Pancreas (tissue), 10 donors: ENCODE measurements at regions not wholly inside any gene's neighbourhood (a gene's known extent, or its start where the extent isn't known, plus 50 kb on each side); places are given as distances from the start of the nearest gene placed in this dataset.

Source experiments
- ATAC-seq, 4 donors: fragments of 200-7000 bp; cut with Tn5 transposase; one replicate each; pipeline versions ENCODE4 v1.8.0 to v1.9.1; 2020; ENCODE audit warnings: mild to moderate bottlenecking in 4 of 4, moderate library complexity in 4 of 4
- DNase-seq, 6 donors: peaks; one replicate each; pipeline ENCODE4 v3.0.0-alpha.2; 2020
- FAIRE-seq: peaks from 2 replicates; lab custom pipeline; 2012; peaks lifted over from hg19 to GRCh38; lab: Jason Lieb, UNC
- H3K27ac ChIP-seq, 4 donors: fragments of 200-600 bp; sonication (generic); 1 replicate in 3 of 4; 2 replicates in 1 of 4; pipeline versions ENCODE4 v1.5.0 to v1.8.0; 2020
- H3K27me3 ChIP-seq, 4 donors: fragments of 200-600 bp; one replicate each; pipeline ENCODE4 v1.8.0; 2021
- H3K36me3 ChIP-seq, 3 donors: fragments of 200-600 bp; sonication (generic) in 1 of 3; one replicate each; pipeline versions ENCODE4 v1.5.0 to v1.8.0; 2020 to 2021
- H3K4me1 ChIP-seq, 3 donors: fragments of 200-600 bp; one replicate each; pipeline ENCODE4 v1.8.0; 2021
- H3K4me3 ChIP-seq, 4 donors: fragments of 200-600 bp; sonication (generic) in 2 of 4; one replicate each; pipeline versions ENCODE4 v1.5.0 to v1.8.0; 2020 to 2021
- H3K9me3 ChIP-seq, 4 donors: fragments of 200-600 bp; one replicate each; pipeline ENCODE4 v1.8.0; 2021
- WGBS, 2 donors: extraction: QIAGEN DNeasy Blood & Tissue Kit; methylation state at CpG; one replicate each; pipeline ENCODE4 v1.1.7; 2013; 5-methylcytosine and 5-hydroxymethylcytosine counted together
- intact Hi-C, 3 donors: fragments of 100-400 bp; cut with DNase I; formaldehyde crosslinking; loops; one replicate each; pipeline versions ENCODE4 v1.11.1 to v1.14.2; 2022
- TF ChIP-seq, protein P1 (sequence below), 4 donors: fragments of 200-600 bp; sonication (generic) in 3 of 4; IDR thresholded peaks; one replicate each; pipeline versions ENCODE4 v1.5.0 to v1.8.0; 2021; ENCODE audit warnings: antibody characterized with exemption in 4 of 4
- donor health status: healthy with polysubstance abuse.
- donor health status: DM: no; HTN: no; CAD: no; lungs with moderate emphysema.
- donor health status: DM: no; HTN: no; CAD: no.
- donor health status: control.
- donor health status: control.
- donor health status: Bipolar disorder and iron deficiency.
- donor health status: DM: yes; HTN: yes; CAD: no.
- donor health status: DM: no; HTN: no; CAD: no.
- donor health status: DM: no; HTN: no; CAD: no.
- donor health status: DM: yes; HTN: yes; CAD: no.

DNA sequence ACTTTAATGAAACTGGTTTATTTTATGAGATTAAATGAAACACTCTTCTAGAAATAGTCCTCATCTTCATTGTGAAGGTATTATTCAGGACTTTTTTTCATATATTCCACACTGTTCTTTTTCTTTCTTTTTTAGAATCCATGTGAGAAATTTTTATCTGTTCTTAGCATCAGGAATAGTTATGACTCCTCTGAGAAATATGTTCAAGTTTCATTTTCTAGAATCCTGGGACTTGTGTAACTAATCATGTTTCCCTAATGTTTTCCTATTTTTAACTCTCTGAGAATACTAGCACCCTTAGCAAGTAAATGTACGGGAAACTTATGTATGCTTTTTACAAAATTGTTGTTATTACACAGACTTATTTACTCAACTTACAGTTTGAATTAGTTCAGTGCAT, 407.8 kb downstream of the CBLN4 start:
- no peak for FAIRE-seq
- TF ChIP-seq, protein P1, sequence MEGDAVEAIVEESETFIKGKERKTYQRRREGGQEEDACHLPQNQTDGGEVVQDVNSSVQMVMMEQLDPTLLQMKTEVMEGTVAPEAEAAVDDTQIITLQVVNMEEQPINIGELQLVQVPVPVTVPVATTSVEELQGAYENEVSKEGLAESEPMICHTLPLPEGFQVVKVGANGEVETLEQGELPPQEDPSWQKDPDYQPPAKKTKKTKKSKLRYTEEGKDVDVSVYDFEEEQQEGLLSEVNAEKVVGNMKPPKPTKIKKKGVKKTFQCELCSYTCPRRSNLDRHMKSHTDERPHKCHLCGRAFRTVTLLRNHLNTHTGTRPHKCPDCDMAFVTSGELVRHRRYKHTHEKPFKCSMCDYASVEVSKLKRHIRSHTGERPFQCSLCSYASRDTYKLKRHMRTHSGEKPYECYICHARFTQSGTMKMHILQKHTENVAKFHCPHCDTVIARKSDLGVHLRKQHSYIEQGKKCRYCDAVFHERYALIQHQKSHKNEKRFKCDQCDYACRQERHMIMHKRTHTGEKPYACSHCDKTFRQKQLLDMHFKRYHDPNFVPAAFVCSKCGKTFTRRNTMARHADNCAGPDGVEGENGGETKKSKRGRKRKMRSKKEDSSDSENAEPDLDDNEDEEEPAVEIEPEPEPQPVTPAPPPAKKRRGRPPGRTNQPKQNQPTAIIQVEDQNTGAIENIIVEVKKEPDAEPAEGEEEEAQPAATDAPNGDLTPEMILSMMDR (IDR thresholded peaks at IDR 0.05): no peak
- no peak overlapping the region for H3K27ac ChIP-seq
- no peaks in the 10 kb centered on the region for H3K36me3 ChIP-seq
- no peaks in the 10 kb centered on the region for H3K4me1 ChIP-seq
- ATAC-seq: no peak
- DNase-seq: no peak
- peaks cover 0 to 4% (median 0%) of the 10 kb centered on the region in 4 donors for H3K27me3 ChIP-seq
- no peaks in the 10 kb centered on the region for H3K9me3 ChIP-seq
- H3K4me3 ChIP-seq: no peak overlapping the region
- 66 to 79% methylated on average over 1 of the region's 1 CpG for WGBS, 2 donors
- intact Hi-C loops: no loop called here

DNA sequence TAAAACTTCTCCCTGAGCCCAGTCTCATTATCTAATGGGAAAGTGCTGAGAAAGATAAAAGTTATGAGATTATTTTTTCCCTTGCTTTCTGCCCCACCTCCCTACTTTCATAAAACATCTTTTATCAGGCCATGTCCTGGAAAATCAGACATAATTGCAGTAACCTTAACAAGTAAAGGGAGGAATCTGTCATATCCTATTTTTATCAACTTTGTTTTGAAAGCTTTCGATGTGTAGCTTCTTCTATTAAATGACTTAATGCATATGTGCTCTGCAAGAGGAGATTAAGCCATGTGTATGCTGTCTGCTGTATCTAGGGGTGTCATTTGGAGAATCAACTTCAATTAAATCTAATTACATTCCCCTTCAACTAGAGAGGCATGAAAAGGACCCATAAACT, 408.9 kb downstream of the CBLN4 start:
- H3K27ac ChIP-seq: no peak overlapping the region
- no peak overlapping the region for H3K4me3 ChIP-seq
- no peaks in the 10 kb centered on the region for H3K36me3 ChIP-seq
- 68 to 78% methylated on average over 1 of the region's 1 CpG for WGBS, 2 donors
- DNase-seq (no peak), FAIRE-seq (no peak), ATAC-seq (no peak)
- H3K4me1 ChIP-seq: no peaks in the 10 kb centered on the region
- TF ChIP-seq, protein P1 (IDR thresholded peaks at IDR 0.05): no peak
- peaks cover 0 to 4% (median 0%) of the 10 kb centered on the region in 4 donors for H3K27me3 ChIP-seq
- no peaks in the 10 kb centered on the region for H3K9me3 ChIP-seq
- intact Hi-C loops: no loop called here

DNA sequence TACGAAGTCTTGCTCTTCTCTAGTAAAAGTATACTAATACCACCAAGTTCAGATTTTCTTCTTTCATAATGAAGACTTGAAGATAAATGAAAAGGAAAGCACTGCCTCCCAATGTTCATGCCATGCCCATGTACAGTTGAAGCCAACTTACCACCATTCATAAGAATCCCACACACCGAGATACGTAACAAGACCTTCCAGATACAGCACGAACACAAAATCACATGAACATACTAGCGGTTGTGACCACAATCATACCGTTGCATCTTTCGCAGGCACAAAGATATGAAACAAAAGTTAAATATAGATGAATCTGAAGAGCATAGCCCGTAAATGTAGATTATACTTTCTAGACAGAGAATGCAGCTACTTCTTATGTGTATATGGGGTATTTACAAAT, 412.5 kb downstream of the CBLN4 start:
- peaks cover 0 to 4% (median 0%) of the 10 kb centered on the region in 4 donors for H3K27me3 ChIP-seq
- WGBS, 2 donors: 76 to 87% methylated on average over 8 of the region's 8 CpGs
- H3K4me3 ChIP-seq: no peak overlapping the region
- H3K27ac ChIP-seq: no peak overlapping the region
- H3K36me3 ChIP-seq: no peaks in the 10 kb centered on the region
- H3K4me1 ChIP-seq: no peaks in the 10 kb centered on the region
- H3K9me3 ChIP-seq: no peaks in the 10 kb centered on the region
- ATAC-seq (no peak), FAIRE-seq (no peak), DNase-seq (no peak)
- intact Hi-C loops: no loop called here
- TF ChIP-seq, protein P1 (IDR thresholded peaks at IDR 0.05): no peak

DNA sequence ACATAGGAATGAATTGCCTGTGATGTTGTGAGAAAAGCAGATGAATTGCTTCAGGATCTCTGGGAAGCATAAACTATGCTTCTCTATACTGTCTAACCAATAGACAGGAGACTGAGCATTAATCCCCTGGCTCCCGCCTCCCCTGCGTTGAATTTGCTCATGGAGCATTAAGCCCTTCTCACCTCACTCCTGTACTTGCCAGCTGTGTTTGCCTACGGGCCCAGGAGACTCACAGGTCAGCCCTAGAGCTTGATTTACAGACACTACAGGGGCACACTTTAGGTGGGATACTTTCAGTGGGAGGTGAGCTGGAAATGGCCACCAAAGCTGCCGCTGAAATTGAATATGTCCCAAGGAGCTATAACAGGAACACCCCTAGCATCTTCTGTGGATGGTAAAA, 418.7 kb downstream of the CBLN4 start:
- WGBS, 2 donors: 30 to 32% methylated on average over 4 of the region's 4 CpGs
- no peak for DNase-seq
- FAIRE-seq: no peak
- no peaks in the 10 kb centered on the region for H3K9me3 ChIP-seq
- H3K27ac ChIP-seq: no peak overlapping the region
- intact Hi-C loops: no loop called here
- no peaks in the 10 kb centered on the region for H3K27me3 ChIP-seq
- no peak overlapping the region for H3K4me3 ChIP-seq
- H3K36me3 ChIP-seq: no peaks in the 10 kb centered on the region
- no peak for ATAC-seq
- no peaks in the 10 kb centered on the region for H3K4me1 ChIP-seq
- TF ChIP-seq, protein P1 (IDR thresholded peaks at IDR 0.05): no peak

DNA sequence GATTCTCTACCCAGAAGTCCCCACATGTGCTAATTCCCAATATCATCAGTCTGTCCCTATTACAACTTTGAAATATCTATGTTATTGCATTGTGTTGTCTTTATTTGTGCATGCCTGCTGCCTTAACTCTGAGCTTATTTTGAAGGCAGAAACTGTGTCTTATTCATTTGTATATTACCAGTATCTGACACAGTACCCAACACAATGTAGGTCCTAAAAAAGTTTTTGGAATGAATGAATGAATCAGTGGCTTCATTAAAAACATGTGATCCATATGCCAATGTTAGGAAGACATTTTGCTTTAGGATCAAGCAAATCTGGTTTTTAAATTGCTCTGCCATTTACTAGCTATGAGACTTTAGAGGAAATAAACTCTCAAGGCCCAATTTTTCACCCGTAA, 420.4 kb downstream of the CBLN4 start:
- TF ChIP-seq, protein P1 (IDR thresholded peaks at IDR 0.05): no peak
- WGBS, 2 donors: 84 to 100% methylated on average over 1 of the region's 1 CpG
- intact Hi-C loops: no loop called here
- Histone ChIP-seq H3K27ac (no peak overlapping the region), H3K27me3 (no peaks in the 10 kb centered on the region), H3K4me1 (no peaks in the 10 kb centered on the region), H3K9me3 (no peaks in the 10 kb centered on the region), H3K36me3 (no peaks in the 10 kb centered on the region), H3K4me3 (no peak overlapping the region)
- DNase-seq (no peak), FAIRE-seq (no peak), ATAC-seq (no peak)
